ENCODE measurements at regions not wholly inside any gene's neighbourhood (a gene's known extent, or its start where the extent isn't known, plus 50 kb on each side); places are given as distances from the start of the nearest gene placed in this dataset.

DNA sequence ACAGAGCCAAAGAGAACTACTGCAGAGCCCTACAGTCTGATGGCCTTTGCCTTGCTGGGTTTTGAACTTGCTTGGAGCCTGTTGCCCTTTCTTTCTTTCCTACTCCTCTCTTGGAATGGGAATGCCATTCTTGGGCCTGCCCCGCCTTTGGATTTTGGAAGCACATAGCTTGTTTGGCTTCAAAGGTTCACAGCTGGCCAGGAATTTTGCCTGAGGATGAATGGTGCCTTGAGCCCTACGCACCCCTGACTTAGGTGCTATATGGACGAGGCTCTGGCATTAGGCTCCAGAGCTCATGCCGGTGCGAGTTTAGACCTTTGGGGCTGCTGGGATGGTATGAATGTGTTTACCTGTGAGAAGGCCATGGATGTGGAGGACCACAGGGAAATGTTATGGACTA, 663.3 kb upstream of the HS6ST1 start:
- no peak for TF ChIP-seq CTCF (IDR thresholded peaks at IDR 0.05; ENCODE audit: insufficient read depth, low read depth, low read length)
- H3K4me3 ChIP-seq (ENCODE audit: low read depth, low read length): no peak overlapping the region
- DNase-seq (ENCODE audit: low read depth): no peak

DNA sequence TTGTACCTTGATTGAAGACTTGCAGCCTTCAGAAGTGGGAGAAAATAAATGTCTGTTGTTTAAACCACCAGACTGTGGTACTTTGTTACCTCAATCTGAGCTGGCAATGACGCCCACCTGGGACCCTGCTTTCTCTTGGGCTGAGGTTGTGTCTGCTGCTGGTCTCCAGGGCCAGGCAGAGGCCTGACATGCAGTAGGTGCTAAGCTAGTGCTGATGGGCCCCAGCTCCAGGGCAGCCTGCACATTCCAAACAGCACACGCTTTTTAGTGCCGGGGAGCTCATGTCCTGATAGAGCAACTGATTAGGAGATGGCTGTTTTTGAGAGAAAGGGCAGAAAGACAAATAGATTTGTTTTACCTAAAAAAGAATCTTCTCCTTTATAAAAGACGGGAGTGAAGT, 664.0 kb upstream of the HS6ST1 start:
- DNase-seq (ENCODE audit: low read depth): no peak
- H3K4me3 ChIP-seq (ENCODE audit: low read depth, low read length): no peak overlapping the region
- TF ChIP-seq CTCF (IDR thresholded peaks at IDR 0.05; ENCODE audit: insufficient read depth, low read depth, low read length): no peak

DNA sequence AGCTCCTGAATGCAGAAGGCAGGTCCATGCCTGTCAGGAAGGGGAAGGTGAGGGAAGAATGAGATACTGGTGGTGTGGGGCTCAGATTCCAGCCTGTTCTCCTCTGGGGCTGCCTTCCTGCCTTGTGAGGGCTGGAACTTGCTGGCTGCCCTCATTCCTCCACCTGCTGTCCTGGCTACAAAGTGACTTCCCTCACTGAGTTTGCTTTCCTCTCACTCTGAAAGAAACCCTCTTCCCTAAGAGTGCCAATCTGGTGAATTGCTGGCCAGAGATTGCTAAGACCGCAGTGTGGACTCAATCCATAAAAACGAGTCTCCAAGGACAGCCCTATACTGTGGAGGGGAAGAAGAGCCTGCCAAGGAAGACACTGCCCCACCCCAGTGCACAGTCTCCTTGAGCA, 664.4 kb upstream of the HS6ST1 start:
- H3K4me3 ChIP-seq (ENCODE audit: low read depth, low read length): no peak overlapping the region
- no peak for TF ChIP-seq CTCF (IDR thresholded peaks at IDR 0.05; ENCODE audit: insufficient read depth, low read depth, low read length)
- DNase-seq (ENCODE audit: low read depth): no peak

DNA sequence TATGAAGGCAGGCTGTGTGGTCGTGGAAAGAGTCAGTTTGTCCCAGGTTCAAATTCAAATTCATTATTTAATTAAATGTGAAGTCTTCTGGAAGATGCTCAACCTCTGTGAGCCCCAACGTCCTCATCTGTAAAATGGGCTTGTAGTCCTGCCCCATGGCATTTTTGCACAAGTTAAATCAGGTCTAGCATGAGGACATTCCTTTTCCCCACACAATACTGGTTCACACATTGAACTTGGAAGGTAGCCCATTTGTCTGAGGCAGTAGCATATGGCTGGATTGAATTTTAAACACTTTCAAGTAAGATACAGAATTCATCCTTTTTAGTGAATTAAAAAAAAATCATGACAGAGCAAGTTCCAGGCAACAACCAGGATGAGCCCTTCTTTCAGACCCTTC, 665.4 kb upstream of the HS6ST1 start:
- no peak overlapping the region for H3K4me3 ChIP-seq (ENCODE audit: low read depth, low read length)
- no peak for TF ChIP-seq CTCF (IDR thresholded peaks at IDR 0.05; ENCODE audit: insufficient read depth, low read depth, low read length)
- no peak for DNase-seq (ENCODE audit: low read depth)

GRCh38 chr2:128984855-128985254, 666.2 kb upstream of the HS6ST1 start:
- no peak for TF ChIP-seq CTCF (IDR thresholded peaks at IDR 0.05; ENCODE audit: insufficient read depth, low read depth, low read length)
- DNase-seq (ENCODE audit: low read depth): no peak
- no peak overlapping the region for H3K4me3 ChIP-seq (ENCODE audit: low read depth, low read length)

DNA sequence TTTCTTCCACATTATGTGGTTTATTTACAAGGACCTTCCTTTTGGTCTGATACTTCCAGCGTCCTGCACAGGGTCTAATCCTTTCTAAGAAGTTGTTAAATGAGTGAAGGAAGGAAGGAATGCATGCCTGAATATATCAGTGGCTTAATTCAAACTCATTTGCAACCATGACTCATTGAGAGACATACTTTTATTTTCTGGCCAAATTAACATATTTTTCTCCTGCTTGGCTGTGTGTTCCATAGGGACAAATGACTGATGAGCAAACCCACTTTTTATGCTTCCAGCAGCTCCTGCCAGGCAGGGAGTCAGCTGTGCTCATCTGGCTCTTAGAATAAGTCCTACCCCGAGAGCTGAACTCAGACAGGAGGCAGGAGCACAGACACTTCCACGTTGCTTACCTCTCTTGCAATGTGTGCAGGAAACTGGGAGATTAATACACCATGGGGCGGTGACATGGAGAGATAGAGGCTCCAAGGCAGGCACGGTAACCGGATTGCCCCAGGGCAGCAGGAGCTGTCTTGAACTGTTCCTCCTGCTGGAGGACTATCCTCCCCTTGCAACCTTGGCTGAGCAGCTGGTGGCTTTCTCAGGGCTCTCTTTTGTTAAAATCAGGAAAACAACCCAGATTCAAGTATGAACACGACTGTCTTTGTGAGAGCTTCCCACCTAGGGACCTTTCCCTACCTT, 667.5 kb upstream of the HS6ST1 start:
- no peak for DNase-seq (ENCODE audit: low read depth)
- no peak for TF ChIP-seq CTCF (IDR thresholded peaks at IDR 0.05; ENCODE audit: insufficient read depth, low read depth, low read length)
- H3K4me3 ChIP-seq (ENCODE audit: low read depth, low read length): no peak overlapping the region

DNA sequence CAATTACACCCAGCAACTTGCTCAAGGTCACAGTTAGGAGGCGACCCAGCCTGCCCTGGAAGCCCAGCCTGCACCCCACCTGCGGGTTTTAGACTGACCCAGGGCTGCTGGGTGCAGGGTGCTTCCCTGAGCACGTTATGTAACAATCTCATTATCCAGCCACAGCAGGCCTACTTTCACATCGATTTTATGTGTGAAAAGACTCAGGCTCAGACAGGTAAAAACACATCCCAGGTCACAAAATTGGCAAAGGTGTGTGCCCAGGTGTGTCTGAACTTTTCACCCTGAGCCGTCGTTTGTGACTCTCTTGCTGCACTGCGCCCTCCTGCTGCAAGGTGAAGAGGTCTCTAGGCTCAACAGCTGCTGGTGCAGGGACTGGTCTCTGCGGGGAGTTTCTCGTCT, 668.2 kb upstream of the HS6ST1 start:
- no peak for DNase-seq (ENCODE audit: low read depth)
- TF ChIP-seq CTCF (IDR thresholded peaks at IDR 0.05; ENCODE audit: insufficient read depth, low read depth, low read length): no peak
- no peak overlapping the region for H3K4me3 ChIP-seq (ENCODE audit: low read depth, low read length)

Data from fibroblast of villous mesenchyme (primary cell).